ENCODE measurements at regions not wholly inside any gene's neighbourhood (a gene's known extent, or its start where the extent isn't known, plus 50 kb on each side); places are given as distances from the start of the nearest gene placed in this dataset.

- H3K4me3 ChIP-seq (ENCODE audit: control insufficient read depth in 2 of 3, extremely low read depth in 1 of 3, insufficient read depth in 2 of 3, low read depth in 1 of 3, low read length in 3 of 3) = no peak overlapping the region
- H3K27me3 ChIP-seq (ENCODE audit: control insufficient read depth, extremely low read depth, insufficient read depth, low read length) = no peaks in the 10 kb centered on the region
- no peaks in the 10 kb centered on the region for H3K9me1 ChIP-seq (ENCODE audit: control insufficient read depth, extremely low read depth, insufficient read depth, low read length)
- peak overlapping the region; percentile 45 for H2AFZ ChIP-seq (ENCODE audit: control insufficient read depth, low read length)
- no peaks in the 10 kb centered on the region for H3K9me3 ChIP-seq (ENCODE audit: control insufficient read depth, low read depth, low read length)
- H3K9ac ChIP-seq (ENCODE audit: control insufficient read depth, extremely low read depth, insufficient read depth, low read length) = no peak overlapping the region
- peak overlapping the region; percentile 66 for H3K27ac ChIP-seq (ENCODE audit: control insufficient read depth, insufficient read depth, low read length)
- peak overlapping the region; percentile 57 for H3K4me2 ChIP-seq (ENCODE audit: control insufficient read depth, extremely low read depth, insufficient read depth, low read depth, low read length)
- DNase-seq (ENCODE audit: low read depth, low spot score) = peak; percentile 84
- TF ChIP-seq EZH2 (IDR thresholded peaks at IDR 0.05; ENCODE audit: low read length) = no peak
- no peak for TF ChIP-seq CTCF (optimal IDR thresholded peaks at IDR 0.05 in 1 of 3, IDR thresholded peaks at IDR 0.05 in 1 of 3, conservative IDR thresholded peaks at IDR 0.05 in 1 of 3; ENCODE audit: extremely low read depth in 1 of 3, insufficient read depth in 2 of 3, low read length in 3 of 3)
- dilution Hi-C loops (cut with MboI; ENCODE audit: extremely low pct_ligation_motif_present, low sequenced_read_pairs) = no loop called here
- peaks cover 27% of the 10 kb centered on the region for H3K4me1 ChIP-seq (ENCODE audit: control insufficient read depth, extremely low read depth, insufficient read depth, low read length)
- no peaks in the 10 kb centered on the region for H3K79me2 ChIP-seq (ENCODE audit: control insufficient read depth, insufficient read depth, low read length)
- FAIRE-seq = peak; percentile 86
- H3K36me3 ChIP-seq (ENCODE audit: control insufficient read depth in 2 of 2, extremely low read depth in 1 of 2, insufficient read depth in 2 of 2, low read length in 2 of 2) = no peaks in the 10 kb centered on the region
- H4K20me1 ChIP-seq (ENCODE audit: control insufficient read depth, extremely low read depth, insufficient read depth, low read length) = no peaks in the 10 kb centered on the region
Measured at GRCh38 chr1:182185842-182186756, 124.6 kb upstream of the ZNF648 start.

- Histone ChIP-seq H3K4me1 (ENCODE audit: control insufficient read depth, extremely low read depth, insufficient read depth, low read length) (peaks cover 36% of the 10 kb centered on the region), H3K79me2 (ENCODE audit: control insufficient read depth, insufficient read depth, low read length) (no peaks in the 10 kb centered on the region), H3K4me2 (ENCODE audit: control insufficient read depth, extremely low read depth, insufficient read depth, low read depth, low read length) (peak overlapping the region; percentile 2), H3K9me1 (ENCODE audit: control insufficient read depth, extremely low read depth, insufficient read depth, low read length) (peaks cover 2% of the 10 kb centered on the region), H3K27me3 (ENCODE audit: control insufficient read depth, extremely low read depth, insufficient read depth, low read length) (no peaks in the 10 kb centered on the region), H3K36me3 (ENCODE audit: control insufficient read depth in 2 of 2, extremely low read depth in 1 of 2, insufficient read depth in 2 of 2, low read length in 2 of 2) (no peaks in the 10 kb centered on the region), H4K20me1 (ENCODE audit: control insufficient read depth, extremely low read depth, insufficient read depth, low read length) (no peaks in the 10 kb centered on the region), H2AFZ (ENCODE audit: control insufficient read depth, low read length) (no peak overlapping the region), H3K9me3 (ENCODE audit: control insufficient read depth, low read depth, low read length) (no peaks in the 10 kb centered on the region), H3K4me3 (ENCODE audit: control insufficient read depth in 2 of 3, extremely low read depth in 1 of 3, insufficient read depth in 2 of 3, low read depth in 1 of 3, low read length in 3 of 3) (no peak overlapping the region), H3K27ac (ENCODE audit: control insufficient read depth, insufficient read depth, low read length) (no peak overlapping the region), H3K9ac (ENCODE audit: control insufficient read depth, extremely low read depth, insufficient read depth, low read length) (no peak overlapping the region)
- no peak for DNase-seq (ENCODE audit: low read depth, low spot score)
- TF ChIP-seq EZH2 (IDR thresholded peaks at IDR 0.05; ENCODE audit: low read length) (no peak), CTCF (optimal IDR thresholded peaks at IDR 0.05 in 1 of 3, IDR thresholded peaks at IDR 0.05 in 1 of 3, conservative IDR thresholded peaks at IDR 0.05 in 1 of 3; ENCODE audit: extremely low read depth in 1 of 3, insufficient read depth in 2 of 3, low read length in 3 of 3) (no peak)
- FAIRE-seq = no peak
- dilution Hi-C loops (cut with MboI; ENCODE audit: extremely low pct_ligation_motif_present, low sequenced_read_pairs) = no loop called here
Measured at GRCh38 chr1:182185136-182185535, 123.6 kb upstream of the ZNF648 start.

Measured in keratinocyte (primary cell).